Retinal pigment epithelial cell (primary cell): ENCODE measurements at regions not wholly inside any gene's neighbourhood (a gene's known extent, or its start where the extent isn't known, plus 50 kb on each side); places are given as distances from the start of the nearest gene placed in this dataset.
"Not testable (repeated sequence)": the region's sequence is repeated elsewhere in the genome, so short reads cannot be mapped to it uniquely, and the experiment has no call there.

Source experiments
- DNase-seq: peaks from one replicate; pipeline ENCODE4 v3.0.0-alpha.2; 2010; ENCODE audit warnings: low read depth
- H3K4me3 ChIP-seq: 2 replicates; pipeline ENCODE4 v1.5.1; 2011; ENCODE audit warnings: mild to moderate bottlenecking, low read length, control low read depth, moderate library complexity
- TF ChIP-seq, protein P1 (sequence below): conservative IDR thresholded peaks from 2 replicates; pipeline ENCODE4 v1.5.1; 2011; ENCODE audit warnings: low read depth, low read length, control low read depth, inconsistent platforms

- no peak for DNase-seq
- TF ChIP-seq, protein P1, sequence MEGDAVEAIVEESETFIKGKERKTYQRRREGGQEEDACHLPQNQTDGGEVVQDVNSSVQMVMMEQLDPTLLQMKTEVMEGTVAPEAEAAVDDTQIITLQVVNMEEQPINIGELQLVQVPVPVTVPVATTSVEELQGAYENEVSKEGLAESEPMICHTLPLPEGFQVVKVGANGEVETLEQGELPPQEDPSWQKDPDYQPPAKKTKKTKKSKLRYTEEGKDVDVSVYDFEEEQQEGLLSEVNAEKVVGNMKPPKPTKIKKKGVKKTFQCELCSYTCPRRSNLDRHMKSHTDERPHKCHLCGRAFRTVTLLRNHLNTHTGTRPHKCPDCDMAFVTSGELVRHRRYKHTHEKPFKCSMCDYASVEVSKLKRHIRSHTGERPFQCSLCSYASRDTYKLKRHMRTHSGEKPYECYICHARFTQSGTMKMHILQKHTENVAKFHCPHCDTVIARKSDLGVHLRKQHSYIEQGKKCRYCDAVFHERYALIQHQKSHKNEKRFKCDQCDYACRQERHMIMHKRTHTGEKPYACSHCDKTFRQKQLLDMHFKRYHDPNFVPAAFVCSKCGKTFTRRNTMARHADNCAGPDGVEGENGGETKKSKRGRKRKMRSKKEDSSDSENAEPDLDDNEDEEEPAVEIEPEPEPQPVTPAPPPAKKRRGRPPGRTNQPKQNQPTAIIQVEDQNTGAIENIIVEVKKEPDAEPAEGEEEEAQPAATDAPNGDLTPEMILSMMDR, result no peak
- no peak overlapping the region for H3K4me3 ChIP-seq
These were observed 589.8 kb upstream of the CYLC2 start for GRCh38 chr9:102405218-102405867.

DNA sequence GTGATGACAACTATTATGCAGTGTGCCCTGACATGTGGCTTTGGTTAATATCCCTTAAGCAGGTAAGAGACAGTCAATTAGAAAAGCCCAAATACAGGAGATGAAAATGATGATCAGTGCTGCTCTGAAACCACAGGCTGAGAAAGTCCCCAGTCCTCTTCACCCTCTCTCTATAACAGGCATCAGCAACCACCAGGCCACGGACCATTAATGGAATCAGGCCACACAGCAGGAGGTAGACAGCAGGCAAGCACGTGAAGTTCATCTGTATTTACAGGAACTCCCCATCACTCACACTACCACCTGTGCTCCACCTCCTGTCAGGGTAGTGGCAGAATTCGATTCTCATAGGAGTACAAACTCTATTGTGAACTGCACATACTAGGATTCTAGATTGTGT lies 591.6 kb upstream of the CYLC2 start:
- no peak overlapping the region for H3K4me3 ChIP-seq
- TF ChIP-seq, protein P1, result no peak
- no peak for DNase-seq

DNA sequence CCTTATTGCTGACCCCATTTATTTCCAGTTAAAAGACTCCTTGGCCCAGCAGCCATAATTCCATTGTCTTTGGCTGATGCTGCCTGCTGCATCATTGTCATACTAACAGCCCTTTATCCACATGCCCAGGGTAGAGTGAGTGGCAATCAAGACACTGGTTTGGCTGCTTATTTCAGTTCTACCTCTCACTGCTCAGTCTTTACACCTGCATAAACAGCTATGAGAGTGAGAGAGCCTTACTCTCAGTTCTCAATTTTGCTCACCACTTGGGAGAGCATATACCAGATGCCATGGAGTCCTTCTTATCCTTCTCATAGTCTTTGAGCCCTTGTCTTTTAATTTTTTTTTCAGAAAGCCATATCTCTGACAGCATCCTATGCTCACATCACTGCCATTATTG lies 596.9 kb upstream of the CYLC2 start:
- DNase-seq, result no peak
- TF ChIP-seq, protein P1, result no peak
- H3K4me3 ChIP-seq, result no peak overlapping the region

DNA sequence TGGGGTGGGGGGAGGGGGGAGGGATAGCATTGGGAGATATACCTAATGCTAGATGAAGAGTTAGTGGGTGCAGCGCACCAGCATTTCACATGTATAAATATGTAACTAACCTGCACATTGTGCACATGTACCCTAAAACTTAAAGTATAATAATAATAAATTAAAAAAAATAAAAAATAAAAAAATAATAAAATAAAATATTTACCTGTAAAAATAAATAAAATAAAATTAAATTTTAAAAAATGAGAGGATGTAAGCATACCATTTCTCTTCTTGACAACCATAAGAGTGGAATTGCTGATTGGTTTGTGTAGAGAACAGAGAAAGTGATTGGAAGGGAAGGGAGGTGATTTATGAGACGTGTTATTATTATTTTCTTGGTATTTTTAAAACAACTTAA lies 609.5 kb upstream of the CYLC2 start:
- not testable (repeated sequence) for H3K4me3 ChIP-seq, DNase-seq

- H3K4me3 ChIP-seq, result no peak overlapping the region
- DNase-seq, result no peak
- TF ChIP-seq, protein P1, result no peak
These were observed 624.2 kb upstream of the GRIN3A start for GRCh38 chr9:102362470-102363132.

GRCh38 chr9:102360846-102361245 lies 622.4 kb upstream of the GRIN3A start:
- no peak overlapping the region for H3K4me3 ChIP-seq
- no peak for DNase-seq
- TF ChIP-seq, protein P1, result no peak

- H3K4me3 ChIP-seq, result no peak overlapping the region
- DNase-seq, result no peak
- TF ChIP-seq, protein P1, result no peak
These were observed 617.5 kb upstream of the GRIN3A start for GRCh38 chr9:102355982-102356381.
